NT2/D1 (cell line): ENCODE measurements at regions not wholly inside any gene's neighbourhood (a gene's known extent, or its start where the extent isn't known, plus 50 kb on each side); places are given as distances from the start of the nearest gene placed in this dataset.

ENCODE experiments used
- DNase-seq: peaks from one replicate; pipeline ENCODE4 v3.0.0-alpha.2; 2011; ENCODE audit warnings: low read depth, low spot score
- H3K27me3 ChIP-seq: 2 replicates; pipeline ENCODE4 v1.6.0; 2011; ENCODE audit warnings: mild to moderate bottlenecking; ENCODE audit not compliant: insufficient read length, insufficient read depth
- H3K36me3 ChIP-seq: 2 replicates; pipeline ENCODE4 v1.6.1; 2011; ENCODE audit warnings: mild to moderate bottlenecking, low read length, mixed read lengths; ENCODE audit not compliant: insufficient read depth, insufficient read length
- H3K4me1 ChIP-seq: 2 replicates; pipeline ENCODE4 v1.5.1; 2011; ENCODE audit not compliant: insufficient read depth, insufficient read length
- H3K4me3 ChIP-seq: 2 replicates; pipeline ENCODE4 v1.5.1; 2011; ENCODE audit warnings: low read depth; ENCODE audit not compliant: insufficient read length
- H3K9ac ChIP-seq: 2 replicates; pipeline ENCODE4 v1.6.0; 2011; ENCODE audit warnings: low read depth; ENCODE audit not compliant: insufficient read length
- H3K9me3 ChIP-seq: 2 replicates; pipeline ENCODE4 v1.5.1; 2011; ENCODE audit warnings: mild to moderate bottlenecking, low read length; ENCODE audit not compliant: insufficient read depth
- SUZ12 ChIP-seq: IDR thresholded peaks from 2 replicates; pipeline ENCODE4 v1.6.1; 2011; ENCODE audit not compliant: insufficient read length, insufficient read depth; ENCODE audit errors: extremely low read depth
- YY1 ChIP-seq: IDR thresholded peaks from 2 replicates; pipeline ENCODE4 v1.6.1; 2011; ENCODE audit not compliant: insufficient read length, insufficient read depth
- ZNF274 ChIP-seq: IDR thresholded peaks from 2 replicates; pipeline ENCODE4 v1.6.1; 2011; ENCODE audit warnings: mild to moderate bottlenecking, low read depth, low read length

DNA sequence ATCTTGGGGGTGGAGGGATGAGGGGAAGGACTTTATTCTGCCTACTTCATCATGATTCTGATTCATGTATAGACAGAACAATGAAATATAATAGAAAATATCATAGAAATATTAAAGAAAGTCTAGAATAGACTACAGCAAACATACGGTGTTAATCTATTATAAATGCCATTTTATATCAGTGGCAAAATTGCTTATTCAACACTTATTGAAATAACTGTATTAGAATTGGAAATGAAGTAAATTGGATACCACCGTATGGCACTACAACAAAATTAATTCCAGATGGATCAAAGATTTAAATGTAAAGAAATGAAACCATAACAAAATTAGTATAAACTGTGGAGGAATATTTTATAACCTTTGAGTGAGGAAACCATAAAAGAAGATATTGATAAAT, 213.3 kb upstream of the CTAGE1 start:
- no peak overlapping the region for H3K4me3 ChIP-seq
- no peaks in the 10 kb centered on the region for H3K9me3 ChIP-seq
- no peak for TF ChIP-seq YY1
- no peak for TF ChIP-seq ZNF274
- no peak for TF ChIP-seq SUZ12
- no peaks in the 10 kb centered on the region for H3K4me1 ChIP-seq
- DNase-seq, result no peak
- no peak overlapping the region for H3K9ac ChIP-seq
- H3K36me3 ChIP-seq, result no peaks in the 10 kb centered on the region
- H3K27me3 ChIP-seq, result no peaks in the 10 kb centered on the region

DNA sequence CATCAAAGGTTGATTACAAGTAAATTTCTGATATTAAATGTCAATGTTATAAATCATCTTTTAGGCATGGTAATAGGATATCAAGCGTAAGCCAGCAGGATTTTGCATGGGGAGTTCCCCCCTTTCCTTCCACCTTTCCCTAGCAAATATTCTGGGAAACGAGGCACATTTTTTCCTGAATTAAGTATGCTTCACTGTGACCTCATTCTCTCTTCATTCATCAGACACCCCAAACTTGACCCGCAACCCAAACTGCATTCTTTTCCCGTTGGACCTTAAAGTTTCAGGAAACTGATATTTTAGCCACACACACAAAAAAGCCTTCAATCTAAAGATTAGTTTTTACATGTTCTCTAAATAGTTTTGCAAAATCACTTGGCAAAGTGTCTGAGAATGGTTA, 214.5 kb upstream of the CTAGE1 start:
- Histone ChIP-seq H3K9me3 (no peaks in the 10 kb centered on the region), H3K4me3 (no peak overlapping the region), H3K36me3 (no peaks in the 10 kb centered on the region), H3K4me1 (no peaks in the 10 kb centered on the region), H3K9ac (no peak overlapping the region), H3K27me3 (no peaks in the 10 kb centered on the region)
- DNase-seq, result no peak
- TF ChIP-seq ZNF274, result no peak
- TF ChIP-seq YY1, result no peak
- TF ChIP-seq SUZ12, result no peak

DNA sequence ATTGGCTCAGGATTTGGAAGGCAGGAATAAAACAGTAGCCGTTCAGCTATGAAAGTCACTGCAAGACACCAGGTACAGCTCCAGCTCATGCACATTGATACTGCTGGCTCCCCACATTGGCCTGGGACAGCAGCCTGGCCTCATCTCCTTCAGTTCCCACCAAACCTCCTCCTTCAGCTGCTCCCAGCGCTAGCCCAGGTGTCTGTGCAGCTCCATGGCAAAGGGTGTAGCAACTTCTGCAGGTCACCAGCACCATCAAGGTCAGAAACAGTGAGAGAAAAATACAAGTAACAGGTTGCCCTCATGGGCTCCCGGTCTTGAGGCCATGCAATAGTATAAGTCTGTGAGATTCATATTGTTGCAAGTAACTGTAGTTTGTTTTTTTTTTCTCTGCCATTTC, 216.7 kb upstream of the CTAGE1 start:
- Histone ChIP-seq H3K27me3 (no peaks in the 10 kb centered on the region), H3K4me1 (no peaks in the 10 kb centered on the region), H3K36me3 (no peaks in the 10 kb centered on the region), H3K9ac (no peak overlapping the region), H3K4me3 (no peak overlapping the region), H3K9me3 (no peaks in the 10 kb centered on the region)
- no peak for DNase-seq
- TF ChIP-seq SUZ12 (no peak), YY1 (no peak), ZNF274 (no peak)

DNA sequence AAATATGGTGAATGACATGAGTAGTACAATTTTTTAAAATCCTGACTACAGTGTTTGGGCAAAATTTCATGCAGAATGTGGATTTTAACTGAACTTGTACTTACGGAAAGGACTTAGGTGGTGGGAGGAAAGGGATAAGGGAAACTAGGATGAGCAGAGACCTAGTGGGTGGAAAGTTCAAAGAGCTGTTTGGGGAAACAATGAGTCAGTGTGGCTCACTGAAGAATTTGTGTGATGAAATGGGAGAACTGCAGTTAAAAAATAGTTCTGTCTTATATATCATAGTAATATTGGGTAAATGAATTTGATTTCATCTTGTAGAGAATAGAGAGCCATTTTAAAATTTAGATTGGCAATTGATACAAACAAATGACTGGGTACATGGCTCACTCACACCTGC, 220.1 kb upstream of the CTAGE1 start:
- no peak for TF ChIP-seq ZNF274
- TF ChIP-seq SUZ12, result no peak
- TF ChIP-seq YY1, result no peak

DNA sequence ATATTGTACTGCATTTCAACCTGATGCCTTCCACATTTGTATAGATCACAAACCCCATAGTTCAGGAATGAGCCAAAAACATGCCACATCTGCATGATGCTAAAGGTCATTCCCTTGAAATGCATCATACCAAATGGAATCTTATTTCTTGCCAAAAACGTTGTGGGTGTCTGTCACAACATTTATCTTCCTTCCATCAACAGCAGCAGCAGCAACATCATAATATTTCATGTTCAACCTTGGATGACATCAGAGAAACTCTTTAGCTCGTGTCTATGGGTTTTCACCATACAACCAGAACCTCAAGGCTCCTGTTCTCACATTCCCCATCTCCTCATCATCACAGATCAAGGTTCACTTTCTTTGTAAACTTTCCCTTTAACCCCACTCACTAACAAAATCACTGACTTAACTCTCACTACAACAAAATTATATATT, 221.3 kb upstream of the CTAGE1 start:
- Histone ChIP-seq H3K9ac (no peak overlapping the region), H3K9me3 (no peaks in the 10 kb centered on the region), H3K27me3 (no peaks in the 10 kb centered on the region), H3K4me1 (no peaks in the 10 kb centered on the region), H3K4me3 (no peak overlapping the region), H3K36me3 (no peaks in the 10 kb centered on the region)
- TF ChIP-seq ZNF274, result no peak
- TF ChIP-seq SUZ12, result no peak
- TF ChIP-seq YY1, result no peak
- DNase-seq, result no peak

More for the DNA sequence above, 220.1 kb upstream of the CTAGE1 start:
- Histone ChIP-seq H3K27me3 (no peaks in the 10 kb centered on the region), H3K4me1 (no peaks in the 10 kb centered on the region), H3K36me3 (no peaks in the 10 kb centered on the region), H3K4me3 (no peak overlapping the region), H3K9me3 (no peaks in the 10 kb centered on the region), H3K9ac (no peak overlapping the region)
- no peak for DNase-seq

DNA sequence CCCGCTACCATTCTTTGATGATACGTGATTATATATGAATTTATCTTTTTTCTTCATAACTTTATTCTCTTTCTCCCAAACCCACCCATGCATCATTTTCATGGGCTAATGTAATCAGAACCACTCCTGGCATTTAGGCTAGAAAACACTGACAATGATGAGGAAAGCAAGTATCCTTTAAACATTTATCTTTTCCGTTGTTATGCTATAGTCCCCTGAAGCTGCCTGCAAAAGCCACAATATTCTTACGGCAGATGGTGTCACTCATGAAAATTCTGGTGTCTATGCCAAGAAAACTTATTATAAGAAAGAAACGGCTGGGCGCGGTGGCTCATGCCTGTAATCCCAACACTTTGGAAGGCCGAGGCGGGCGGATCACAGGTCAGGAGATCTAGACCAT, 221.8 kb upstream of the CTAGE1 start:
- Histone ChIP-seq H3K27me3 (no peaks in the 10 kb centered on the region), H3K9me3 (no peaks in the 10 kb centered on the region), H3K4me3 (no peak overlapping the region), H3K9ac (no peak overlapping the region), H3K4me1 (no peaks in the 10 kb centered on the region), H3K36me3 (no peaks in the 10 kb centered on the region)
- TF ChIP-seq YY1 (no peak), SUZ12 (no peak), ZNF274 (no peak)
- no peak for DNase-seq

DNA sequence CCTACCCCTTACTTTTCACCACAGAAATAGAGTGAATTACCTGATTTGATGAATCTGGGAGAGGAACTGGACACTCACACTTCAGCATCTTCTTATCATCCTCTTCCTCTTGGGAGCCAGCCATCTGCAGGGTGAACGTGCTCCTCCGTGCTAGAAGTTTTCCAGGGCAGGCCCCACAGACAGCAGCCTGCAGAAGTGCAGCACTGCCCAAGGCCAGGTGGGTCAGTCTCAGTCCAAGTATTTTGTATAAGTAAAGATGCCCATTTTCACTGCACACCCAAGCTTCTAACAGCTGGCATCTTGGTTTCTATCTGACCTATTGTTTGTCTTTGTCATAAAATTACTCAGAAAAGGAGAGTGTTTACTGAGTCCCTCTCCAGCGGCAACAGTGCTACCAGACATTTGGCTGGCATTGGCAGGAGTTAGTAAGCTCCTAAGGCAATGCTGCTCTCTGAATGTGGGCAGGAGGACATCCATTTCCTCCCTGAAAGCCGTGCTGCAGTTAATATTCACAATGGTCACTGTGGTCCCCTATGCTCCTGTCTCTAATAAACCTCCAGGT, 222.6 kb upstream of the CTAGE1 start:
- no peaks in the 10 kb centered on the region for H3K27me3 ChIP-seq
- TF ChIP-seq YY1 (no peak), ZNF274 (no peak), SUZ12 (no peak)
- H3K9ac ChIP-seq, result no peak overlapping the region
- no peaks in the 10 kb centered on the region for H3K36me3 ChIP-seq
- no peaks in the 10 kb centered on the region for H3K9me3 ChIP-seq
- DNase-seq, result no peak
- no peak overlapping the region for H3K4me3 ChIP-seq
- H3K4me1 ChIP-seq, result no peaks in the 10 kb centered on the region
